GM18873 (cell line): ENCODE measurements at regions not wholly inside any gene's neighbourhood (a gene's known extent, or its start where the extent isn't known, plus 50 kb on each side); places are given as distances from the start of the nearest gene placed in this dataset.

ENCODE experiments used
- ATAC-seq: cut with Tn5 transposase; IDR thresholded peaks from one replicate; pipeline ENCODE4 v1.9.1; 2021; ENCODE audit warnings: mild to moderate bottlenecking, moderate library complexity, moderate number of reproducible peaks; ENCODE audit not compliant: unreplicated experiment, low FRiP score

DNA sequence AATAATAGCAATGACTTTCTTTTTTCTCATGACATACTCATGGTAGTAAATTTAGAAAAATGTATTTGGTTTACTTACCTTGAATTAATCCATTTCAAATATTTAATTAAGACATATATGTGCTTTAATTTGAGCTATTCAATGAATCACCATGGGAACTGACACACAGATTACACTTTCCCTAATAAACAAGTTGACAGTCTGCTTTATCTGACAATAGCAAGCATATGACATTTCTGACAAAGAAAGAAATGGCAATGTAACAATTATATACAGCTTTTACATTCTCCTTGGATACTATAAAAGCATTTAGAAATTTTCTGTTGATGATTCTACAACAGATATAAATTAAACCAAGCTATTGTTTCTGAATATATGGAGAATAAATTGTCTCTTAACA, 382.5 kb downstream of the CYLC2 start:
- ATAC-seq, result no peak

- peak; percentile 87 for ATAC-seq
These were observed 402.9 kb downstream of the CYLC2 start for GRCh38 chr9:103397868-103398600.

GRCh38 chr9:103399535-103399934, 404.4 kb downstream of the CYLC2 start:
- no peak for ATAC-seq

- ATAC-seq, result no peak
These were observed 412.1 kb downstream of the CYLC2 start for GRCh38 chr9:103407260-103407659.

- ATAC-seq, result no peak
These were observed 414.9 kb downstream of the CYLC2 start for GRCh38 chr9:103410059-103410458.

DNA sequence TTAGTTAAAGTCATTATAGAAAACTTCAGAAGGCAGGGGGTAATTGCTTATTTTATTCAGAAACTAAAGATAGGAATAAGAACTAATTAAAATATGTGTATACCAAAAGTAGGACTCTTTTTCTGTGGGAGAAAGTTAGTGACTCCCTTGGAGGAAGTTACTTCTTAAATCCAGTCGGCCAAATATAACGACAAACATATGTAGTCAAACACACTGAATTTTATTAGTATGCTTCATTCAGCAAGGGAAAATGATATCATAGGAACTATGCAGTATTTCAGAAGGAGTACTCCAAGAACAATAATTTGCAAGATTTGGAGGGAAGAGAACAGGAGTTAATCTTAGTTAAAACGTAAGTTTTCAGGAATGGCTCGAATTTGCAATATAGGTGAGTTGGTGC, 432.6 kb downstream of the CYLC2 start:
- ATAC-seq, result no peak

- ATAC-seq, result no peak
These were observed 435.3 kb downstream of the CYLC2 start for GRCh38 chr9:103430469-103430868.

GRCh38 chr9:103431809-103432208, 436.7 kb downstream of the CYLC2 start:
- no peak for ATAC-seq

- no peak for ATAC-seq
These were observed 449.0 kb downstream of the CYLC2 start for GRCh38 chr9:103444176-103444575.

GRCh38 chr9:103458826-103459225, 463.7 kb downstream of the CYLC2 start:
- no peak for ATAC-seq

DNA sequence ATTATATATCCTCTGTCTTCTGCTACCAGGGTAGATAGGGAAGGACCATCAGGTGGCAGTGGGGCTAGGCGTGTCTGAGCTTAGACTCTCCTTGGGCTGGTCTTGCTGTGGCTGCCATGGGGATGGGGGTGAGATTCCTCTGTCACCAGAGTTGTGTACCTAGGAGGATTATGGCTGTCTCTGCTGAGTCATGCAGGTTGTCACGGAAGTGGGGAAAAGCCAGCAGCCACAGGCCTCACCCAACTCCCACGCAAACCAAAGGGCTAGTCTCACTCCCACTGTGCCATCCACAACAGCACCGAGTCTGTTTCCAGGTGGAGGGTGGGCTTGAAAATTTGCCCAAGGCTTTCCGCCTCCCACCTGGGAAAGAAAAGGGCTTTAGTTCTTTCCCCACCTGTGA, 476.1 kb downstream of the CYLC2 start:
- no peak for ATAC-seq

DNA sequence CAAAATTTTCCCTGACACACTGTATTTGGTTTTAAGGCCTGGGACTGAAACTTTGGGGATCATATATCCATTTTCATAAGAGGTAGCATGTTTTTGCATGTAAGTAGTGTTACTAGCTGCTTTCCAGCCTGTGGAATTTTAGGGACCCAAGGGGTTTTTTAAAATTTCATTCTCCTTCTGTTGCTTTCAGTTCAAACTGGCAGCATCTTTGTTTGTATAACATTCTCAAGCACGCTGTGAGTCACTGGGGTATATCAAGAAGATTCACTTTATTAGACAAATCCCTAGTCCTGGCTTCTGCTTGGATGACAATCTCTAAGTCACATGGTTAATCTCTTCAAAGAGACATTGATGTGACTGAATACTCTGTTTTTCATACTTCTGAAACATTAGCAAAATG, 479.0 kb downstream of the CYLC2 start:
- ATAC-seq, result no peak

- no peak for ATAC-seq
These were observed 488.5 kb downstream of the CYLC2 start for GRCh38 chr9:103483471-103484096.

DNA sequence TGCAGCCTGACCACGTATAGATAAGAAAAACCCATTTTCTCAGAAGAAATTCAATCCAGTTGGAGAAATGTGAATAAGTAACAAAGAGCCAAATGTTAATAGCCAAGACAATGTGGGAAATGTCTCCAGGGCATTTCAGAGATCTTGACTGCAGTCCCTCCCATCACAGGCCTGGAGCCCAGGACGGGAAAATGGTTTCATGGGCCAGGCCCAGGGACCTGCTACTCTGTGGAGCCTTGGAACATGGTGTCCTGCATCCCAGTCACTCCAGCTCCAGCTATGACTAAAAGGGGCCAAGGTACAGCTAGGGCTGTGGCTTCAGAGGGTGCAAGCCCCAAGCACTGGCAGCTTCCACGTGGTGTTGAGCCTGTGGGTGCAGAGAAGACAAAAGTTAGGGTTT, 490.0 kb downstream of the CYLC2 start:
- no peak for ATAC-seq

- ATAC-seq, result no peak
These were observed 519.6 kb downstream of the CYLC2 start for GRCh38 chr9:103514767-103515166.

GRCh38 chr9:103522409-103522808, 527.3 kb downstream of the CYLC2 start:
- ATAC-seq, result no peak

DNA sequence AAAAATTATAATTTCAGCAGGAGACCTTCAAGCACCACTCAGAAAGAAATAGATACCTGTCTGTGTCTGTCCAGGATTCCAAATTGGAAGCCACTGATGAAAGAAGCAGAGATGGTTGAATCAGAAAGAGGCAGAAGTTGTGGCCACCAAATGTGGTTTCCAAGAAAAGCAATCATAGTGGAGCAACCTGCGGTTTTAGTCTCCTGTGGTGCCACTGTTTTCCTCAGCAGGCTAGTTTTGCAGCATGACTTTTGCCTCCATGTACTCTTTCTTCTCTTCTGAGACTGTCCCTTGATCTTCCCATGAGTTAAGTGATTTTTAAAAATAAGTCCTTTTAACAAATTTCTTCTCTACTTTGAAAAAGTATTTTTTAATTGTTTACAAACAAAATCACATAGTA, 535.8 kb downstream of the CYLC2 start:
- ATAC-seq, result no peak

GRCh38 chr9:103533318-103533717, 538.2 kb downstream of the CYLC2 start:
- ATAC-seq, result no peak

DNA sequence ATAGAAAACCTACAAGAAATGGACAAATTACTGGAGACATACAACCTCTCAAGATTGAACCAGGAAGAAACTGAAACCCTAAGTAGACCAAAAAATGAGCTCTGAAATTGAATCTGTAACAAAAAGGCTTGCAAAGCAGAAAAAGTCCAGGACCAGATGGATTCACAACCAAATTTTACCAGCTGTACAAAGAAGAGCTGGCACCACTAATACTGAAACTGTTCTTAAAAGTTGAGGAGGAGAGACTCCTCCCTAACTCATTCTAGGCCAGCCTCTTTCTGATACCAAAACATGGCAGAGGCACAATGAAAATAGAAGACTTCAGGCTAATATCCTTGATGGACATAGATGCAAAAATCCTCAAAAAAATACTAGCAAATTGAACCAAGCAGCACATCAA, 542.3 kb downstream of the CYLC2 start:
- no peak for ATAC-seq

GRCh38 chr9:103545260-103545659, 548.8 kb upstream of the SMC2 start:
- no peak for ATAC-seq

DNA sequence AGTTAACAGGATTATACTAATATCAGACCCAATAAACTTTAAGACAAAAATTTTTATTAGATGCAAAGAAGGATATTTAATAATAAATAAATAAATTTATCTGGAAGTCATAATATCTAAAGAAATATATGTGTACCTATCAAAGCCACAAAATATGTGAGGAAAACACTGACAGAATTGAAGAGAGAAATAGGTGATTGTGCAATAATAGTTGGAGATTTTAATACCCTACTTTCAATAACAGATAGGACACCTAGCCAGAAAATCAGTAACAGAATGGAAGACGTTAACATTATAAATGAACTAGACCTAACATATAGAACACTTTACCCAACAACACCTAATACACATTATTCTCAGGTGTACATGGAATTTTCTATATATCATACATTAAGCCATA, 541.4 kb upstream of the SMC2 start:
- no peak for ATAC-seq

- no peak for ATAC-seq
These were observed 520.1 kb upstream of the SMC2 start for GRCh38 chr9:103574056-103574455.
